GM12875 (cell line): ENCODE measurements at regions not wholly inside any gene's neighbourhood (a gene's known extent, or its start where the extent isn't known, plus 50 kb on each side); places are given as distances from the start of the nearest gene placed in this dataset.

Source experiments
- H3K4me3 ChIP-seq: one replicate; pipeline ENCODE4 v1.5.1; 2011; ENCODE audit warnings: low read depth, low read length, control low read depth
- TF ChIP-seq, protein P1 (sequence below): IDR thresholded peaks from 2 replicates; pipeline ENCODE4 v1.5.1; 2011; ENCODE audit warnings: low read depth, mild to moderate bottlenecking, control low read depth, inconsistent platforms, low read length, moderate library complexity, borderline replicate concordance; ENCODE audit not compliant: insufficient read depth

DNA sequence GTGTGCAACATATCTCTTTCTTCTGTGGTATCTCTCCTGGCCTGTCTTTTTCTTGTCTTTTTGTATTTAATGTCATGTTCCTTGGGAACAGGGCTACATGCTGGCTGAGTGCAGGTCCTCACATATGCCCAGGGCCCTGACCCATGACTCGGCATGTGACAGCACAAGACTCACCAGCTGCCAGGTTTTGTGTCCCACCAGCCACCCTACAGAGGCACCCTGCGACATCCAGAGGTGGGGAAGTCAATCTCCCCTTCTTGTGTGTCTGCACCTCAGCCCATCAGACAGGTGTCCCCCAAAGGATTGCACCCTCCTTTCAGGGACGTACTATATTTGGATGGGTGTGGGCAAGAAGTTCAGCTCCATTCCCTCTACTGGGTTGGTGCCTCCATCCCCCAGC, 576.3 kb downstream of the RNF144B start:
- no peak overlapping the region for H3K4me3 ChIP-seq
- TF ChIP-seq, protein P1, sequence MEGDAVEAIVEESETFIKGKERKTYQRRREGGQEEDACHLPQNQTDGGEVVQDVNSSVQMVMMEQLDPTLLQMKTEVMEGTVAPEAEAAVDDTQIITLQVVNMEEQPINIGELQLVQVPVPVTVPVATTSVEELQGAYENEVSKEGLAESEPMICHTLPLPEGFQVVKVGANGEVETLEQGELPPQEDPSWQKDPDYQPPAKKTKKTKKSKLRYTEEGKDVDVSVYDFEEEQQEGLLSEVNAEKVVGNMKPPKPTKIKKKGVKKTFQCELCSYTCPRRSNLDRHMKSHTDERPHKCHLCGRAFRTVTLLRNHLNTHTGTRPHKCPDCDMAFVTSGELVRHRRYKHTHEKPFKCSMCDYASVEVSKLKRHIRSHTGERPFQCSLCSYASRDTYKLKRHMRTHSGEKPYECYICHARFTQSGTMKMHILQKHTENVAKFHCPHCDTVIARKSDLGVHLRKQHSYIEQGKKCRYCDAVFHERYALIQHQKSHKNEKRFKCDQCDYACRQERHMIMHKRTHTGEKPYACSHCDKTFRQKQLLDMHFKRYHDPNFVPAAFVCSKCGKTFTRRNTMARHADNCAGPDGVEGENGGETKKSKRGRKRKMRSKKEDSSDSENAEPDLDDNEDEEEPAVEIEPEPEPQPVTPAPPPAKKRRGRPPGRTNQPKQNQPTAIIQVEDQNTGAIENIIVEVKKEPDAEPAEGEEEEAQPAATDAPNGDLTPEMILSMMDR, result no peak

DNA sequence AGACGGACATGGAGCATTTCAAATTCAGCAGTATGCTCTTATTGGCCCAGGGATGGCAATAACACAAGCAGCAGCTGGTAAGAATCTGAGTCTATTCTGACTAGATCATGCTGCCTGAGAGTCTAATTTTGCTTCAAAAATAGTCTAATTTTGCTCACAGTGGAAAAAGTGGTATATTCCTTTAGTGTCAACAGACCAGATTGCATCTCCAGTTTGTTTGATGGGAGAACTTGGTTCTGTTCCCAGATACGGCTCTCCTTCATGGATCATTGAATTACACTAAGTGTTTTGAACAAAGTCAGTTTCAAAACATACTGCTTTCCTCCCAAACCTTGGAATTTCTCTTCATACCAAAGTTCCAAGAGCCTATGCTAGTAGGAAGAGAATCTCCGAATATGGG, 586.1 kb downstream of the RNF144B start:
- TF ChIP-seq, protein P1, result no peak
- H3K4me3 ChIP-seq, result no peak overlapping the region

DNA sequence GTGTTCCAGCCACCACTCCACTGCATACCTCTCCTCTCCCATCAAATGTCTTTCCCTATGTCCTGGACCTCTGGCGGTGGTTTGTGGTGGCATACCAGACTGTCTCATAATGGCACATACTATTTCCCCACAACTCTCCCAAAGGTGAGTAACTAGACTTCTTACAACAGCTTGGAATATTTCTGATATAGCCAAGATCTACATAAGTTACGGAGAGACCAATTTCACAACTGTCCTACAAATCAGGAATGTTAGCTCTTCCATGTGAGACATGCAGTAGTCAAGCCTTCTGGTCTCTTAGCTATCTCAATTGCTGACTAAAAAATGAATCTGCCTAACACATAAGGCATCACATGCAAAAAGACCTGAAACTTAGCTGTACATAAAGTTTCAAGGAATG, 588.9 kb downstream of the RNF144B start:
- TF ChIP-seq, protein P1, result no peak
- H3K4me3 ChIP-seq, result no peak overlapping the region

DNA sequence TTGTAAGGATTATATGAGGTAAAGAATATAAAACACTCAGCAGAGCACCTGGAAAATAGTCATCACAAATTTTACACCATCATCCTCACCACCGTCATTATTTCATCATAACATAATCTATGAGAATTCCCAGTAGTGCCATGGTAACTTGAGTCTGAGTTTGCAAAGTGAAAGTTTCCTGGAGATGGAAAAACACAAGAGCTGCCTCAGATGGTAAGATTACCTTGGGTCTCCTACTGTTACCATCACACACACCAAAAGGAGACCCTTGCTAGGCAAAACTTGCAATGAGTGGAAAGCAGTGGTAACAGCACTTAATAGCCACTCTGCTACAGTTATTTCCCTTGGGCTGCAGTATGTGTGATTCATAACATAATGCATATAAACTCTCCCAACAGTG, 589.8 kb downstream of the RNF144B start:
- TF ChIP-seq, protein P1, result no peak
- H3K4me3 ChIP-seq, result no peak overlapping the region

DNA sequence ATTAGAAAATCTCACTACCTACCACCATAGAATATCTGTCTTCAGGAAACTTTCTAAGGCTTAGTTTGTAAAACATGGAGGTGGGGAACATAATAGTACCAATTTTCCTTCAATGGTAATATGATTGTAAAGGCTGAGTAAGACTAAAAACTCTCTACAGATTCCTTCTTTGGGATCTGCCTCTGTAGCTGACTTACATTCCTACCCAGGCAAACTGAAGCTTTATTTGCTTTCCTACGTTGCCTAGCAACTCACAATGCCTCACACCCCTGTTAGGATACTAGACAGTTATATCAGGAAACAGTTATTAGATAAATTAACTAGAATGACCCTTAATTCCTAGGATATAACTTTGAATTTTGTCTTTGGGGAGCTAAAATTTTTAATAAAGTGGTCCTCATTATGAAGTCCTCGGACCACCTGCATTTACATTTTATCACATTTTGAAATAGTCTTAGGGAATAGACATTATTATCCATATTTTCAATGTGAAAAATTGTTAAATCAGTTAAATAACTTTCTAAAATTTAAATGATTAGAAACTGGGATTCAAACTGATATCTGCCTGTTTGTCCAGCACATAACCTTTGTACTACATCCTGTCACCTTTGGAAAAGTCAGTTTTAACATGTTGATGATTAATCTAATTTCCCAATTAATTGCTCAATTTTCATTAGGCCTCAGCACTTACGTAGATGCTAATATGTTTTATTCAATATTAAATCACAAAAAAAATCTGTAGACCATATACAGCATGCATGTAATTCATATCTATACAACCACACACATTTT, 591.4 kb downstream of the RNF144B start:
- no peak overlapping the region for H3K4me3 ChIP-seq
- TF ChIP-seq, protein P1, result no peak

DNA sequence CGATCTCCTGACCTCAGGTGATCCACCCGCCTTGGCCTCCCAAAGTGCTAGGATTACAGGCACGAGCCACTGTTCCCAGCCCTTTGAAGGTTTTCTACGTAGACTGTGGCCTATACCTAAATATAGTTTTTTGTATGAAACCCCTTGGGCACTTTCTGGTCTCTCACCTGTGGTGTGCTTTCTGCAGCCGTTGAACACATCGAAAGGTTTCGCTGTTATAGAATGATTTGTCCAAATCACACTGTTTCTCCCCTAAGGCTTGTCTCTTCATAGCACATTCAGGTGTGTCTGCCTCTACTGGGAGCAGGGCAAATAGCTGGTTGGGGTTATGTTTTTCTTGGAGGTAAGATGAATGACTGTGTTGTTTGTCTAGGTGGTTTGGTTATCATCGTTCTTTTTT, 597.9 kb downstream of the RNF144B start:
- H3K4me3 ChIP-seq, result no peak overlapping the region
- TF ChIP-seq, protein P1, result no peak

DNA sequence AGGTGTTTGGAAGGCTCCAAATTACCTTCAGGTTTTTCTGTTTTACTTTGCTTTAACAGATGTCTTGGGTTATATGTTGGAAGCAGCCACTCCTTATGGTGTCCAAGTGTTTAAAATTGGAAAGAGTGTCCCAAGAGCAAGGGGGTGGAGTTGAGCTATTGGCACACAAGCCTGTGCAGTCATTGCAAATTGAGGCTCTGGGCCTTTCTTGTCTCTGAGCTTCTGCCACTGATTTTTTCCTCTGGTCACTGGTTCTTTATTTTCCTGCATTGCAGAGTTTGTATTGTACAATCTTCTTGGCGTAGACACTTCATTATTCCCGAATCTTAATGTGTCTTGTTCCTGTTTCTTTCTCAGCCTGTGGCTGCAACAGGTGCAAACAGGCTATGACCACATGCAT, 598.8 kb downstream of the RNF144B start:
- TF ChIP-seq, protein P1, result no peak
- no peak overlapping the region for H3K4me3 ChIP-seq
